GM18505 (cell line): ENCODE measurements at regions not wholly inside any gene's neighbourhood (a gene's known extent, or its start where the extent isn't known, plus 50 kb on each side); places are given as distances from the start of the nearest gene placed in this dataset.

ENCODE experiments used
- ATAC-seq: cut with Tn5 transposase; IDR thresholded peaks from one replicate; pipeline ENCODE4 v1.9.1; 2021; ENCODE audit not compliant: unreplicated experiment
- POLR2A ChIP-seq: IDR thresholded peaks from 4 replicates; pipeline ENCODE4 v1.6.1; 2011; ENCODE audit warnings: borderline replicate concordance; ENCODE audit not compliant: insufficient read depth, insufficient read length; ENCODE audit errors: extremely low read depth

- ATAC-seq, result no peak
- TF ChIP-seq POLR2A, result no peak
Observed at GRCh38 chr10:107415446-107415845, 250.9 kb upstream of the SORCS1 start.

GRCh38 chr10:107413971-107414370 is 249.5 kb upstream of the SORCS1 start:
- no peak for TF ChIP-seq POLR2A
- no peak for ATAC-seq

- TF ChIP-seq POLR2A, result no peak
- ATAC-seq, result no peak
Observed at GRCh38 chr10:107409522-107409921, 245.0 kb upstream of the SORCS1 start.

GRCh38 chr10:107398115-107398514 is 233.6 kb upstream of the SORCS1 start:
- ATAC-seq, result no peak

GRCh38 chr10:107391901-107392300 is 227.4 kb upstream of the SORCS1 start:
- no peak for ATAC-seq
- no peak for TF ChIP-seq POLR2A

More at GRCh38 chr10:107398115-107398514, 233.6 kb upstream of the SORCS1 start:
- no peak for TF ChIP-seq POLR2A

- ATAC-seq, result no peak
- no peak for TF ChIP-seq POLR2A
Observed at GRCh38 chr10:107390563-107390962, 226.1 kb upstream of the SORCS1 start.

- TF ChIP-seq POLR2A, result no peak
- no peak for ATAC-seq
Observed at GRCh38 chr10:107383357-107383756, 218.9 kb upstream of the SORCS1 start.

- no peak for TF ChIP-seq POLR2A
- no peak for ATAC-seq
Observed at GRCh38 chr10:107379601-107380000, 215.1 kb upstream of the SORCS1 start.

- ATAC-seq, result no peak
- TF ChIP-seq POLR2A, result no peak
Observed at GRCh38 chr10:107371801-107372200, 207.3 kb upstream of the SORCS1 start.

GRCh38 chr10:107364872-107365271 is 200.4 kb upstream of the SORCS1 start:
- ATAC-seq, result no peak
- TF ChIP-seq POLR2A, result no peak

GRCh38 chr10:107362306-107362705 is 197.8 kb upstream of the SORCS1 start:
- no peak for TF ChIP-seq POLR2A
- no peak for ATAC-seq

- TF ChIP-seq POLR2A, result no peak
- ATAC-seq, result no peak
Observed at GRCh38 chr10:107357033-107357432, 192.5 kb upstream of the SORCS1 start.

- ATAC-seq, result no peak
- no peak for TF ChIP-seq POLR2A
Observed at GRCh38 chr10:107356396-107356795, 191.9 kb upstream of the SORCS1 start.

GRCh38 chr10:107342711-107343110 is 178.2 kb upstream of the SORCS1 start:
- no peak for ATAC-seq
- TF ChIP-seq POLR2A, result no peak

GRCh38 chr10:107341281-107341680 is 176.8 kb upstream of the SORCS1 start:
- no peak for ATAC-seq
- no peak for TF ChIP-seq POLR2A
